Caco-2 (cell line): ENCODE measurements at regions not wholly inside any gene's neighbourhood (a gene's known extent, or its start where the extent isn't known, plus 50 kb on each side); places are given as distances from the start of the nearest gene placed in this dataset.

Experiments
- BruUV-seq: library from RNA; stranded (reverse); fragments of 400-500 nt; replicated peaks from 2 replicates; lab custom pipeline; 2021; lab: Mats Ljungman, UMichigan
- CTCF ChIA-PET: fragments of 300-600 bp; sonication (Branson Sonifier 250); formaldehyde crosslinking; loops from one replicate; lab custom pipeline; 2022; ENCODE audit warnings: antibody characterized with exemption; lab: Charles Lee
- POLR2A ChIA-PET: fragments of 300-600 bp; sonication (Branson Sonifier 250); formaldehyde crosslinking; loops from one replicate; lab custom pipeline; 2022; ENCODE audit warnings: antibody characterized with exemption; lab: Charles Lee
- DNase-seq, 2 experiments: peaks; one replicate each; pipeline versions ENCODE4 v3.0.0 to v3.0.0-alpha.2; 2020 to 2022
- H3K27me3 ChIP-seq: replicated peaks from 2 replicates; pipeline ENCODE4 v1.6.0; 2011; ENCODE audit warnings: low read length; ENCODE audit not compliant: control insufficient read depth, insufficient read depth
- H3K36me3 ChIP-seq: 2 replicates; pipeline ENCODE4 v1.5.1; 2011; ENCODE audit warnings: low read length; ENCODE audit not compliant: control insufficient read depth, insufficient read depth
- H3K4me1 ChIP-seq: fragments of 250-450 bp; sonication (Bioruptor Pico); 2 replicates; pipeline ENCODE4 v1.5.1; 2020; ENCODE audit warnings: mild to moderate bottlenecking
- H3K4me3 ChIP-seq: 2 replicates; pipeline ENCODE4 v1.5.1; 2011; ENCODE audit warnings: low read depth, mild to moderate bottlenecking, control low read depth, low read length
- H3K9me3 ChIP-seq: fragments of 250-450 bp; sonication (Bioruptor Pico); 2 replicates; pipeline ENCODE4 v1.5.1; 2020; ENCODE audit warnings: mild to moderate bottlenecking, moderate library complexity
- H3K27ac Mint-ChIP-seq: one replicate; pipeline ENCODE4 v1.8.0; 2022; ENCODE audit warnings: mixed read lengths; ENCODE audit not compliant: unreplicated experiment
- H3K27me3 Mint-ChIP-seq: one replicate; pipeline ENCODE4 v1.8.0; 2022; ENCODE audit warnings: mixed read lengths; ENCODE audit not compliant: insufficient read depth, unreplicated experiment
- H3K36me3 Mint-ChIP-seq: one replicate; pipeline ENCODE4 v1.8.0; 2022; ENCODE audit warnings: mild to moderate bottlenecking, mixed read lengths; ENCODE audit not compliant: insufficient read depth, unreplicated experiment
- H3K4me1 Mint-ChIP-seq: one replicate; pipeline ENCODE4 v1.8.0; 2022; ENCODE audit warnings: low read depth, mixed read lengths; ENCODE audit not compliant: unreplicated experiment
- H3K4me3 Mint-ChIP-seq: one replicate; pipeline ENCODE4 v1.8.0; 2022; ENCODE audit warnings: mild to moderate bottlenecking, moderate library complexity, mixed read lengths; ENCODE audit not compliant: unreplicated experiment
- H3K9me3 Mint-ChIP-seq: one replicate; pipeline ENCODE4 v1.8.0; 2022; ENCODE audit warnings: mixed read lengths; ENCODE audit not compliant: unreplicated experiment
- intact Hi-C: fragments of 100-400 bp; cut with micrococcal nuclease; formaldehyde crosslinking; loops from one replicate; pipeline ENCODE4 v1.10.0; 2022; ENCODE audit not compliant: unreplicated experiment
- TF ChIP-seq, protein P1 (sequence below), 2 experiments: fragments of 200-600 bp in 1 of 2; IDR thresholded peaks; 1 replicate in 1 of 2; 2 replicates in 1 of 2; pipeline versions ENCODE4 v1.5.1 to v1.8.0; 2011 to 2022; ENCODE audit warnings: antibody characterized with exemption in 1 of 2, control low read depth in 1 of 2, inconsistent platforms in 1 of 2, low read depth in 1 of 2, low read length in 1 of 2, mild to moderate bottlenecking in 1 of 2, moderate library complexity in 1 of 2; ENCODE audit not compliant: insufficient read depth in 1 of 2, severe bottlenecking in 1 of 2, unreplicated experiment in 1 of 2

DNA sequence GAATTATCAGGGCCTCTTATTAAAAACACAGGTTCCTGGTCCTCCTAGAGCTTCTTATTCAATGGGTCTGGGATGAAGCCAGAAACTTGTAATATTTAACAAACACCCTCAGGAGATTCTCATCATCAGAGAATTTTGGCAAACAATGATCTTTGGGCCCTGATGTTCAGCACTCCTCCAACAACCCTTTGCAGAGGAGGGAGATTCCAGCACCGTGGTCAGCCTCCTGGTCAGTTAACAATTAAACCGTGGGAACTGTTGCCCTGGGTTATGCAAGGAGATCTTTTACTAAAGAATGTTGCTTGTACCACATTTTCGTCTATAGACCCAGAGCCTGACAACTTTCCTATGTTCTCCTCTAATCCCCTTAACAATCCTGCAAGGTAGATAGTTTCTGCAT, 294.4 kb downstream of the PLPP3 start:
- H3K4me1 ChIP-seq: peaks cover 17% of the 10 kb centered on the region
- no peak overlapping the region for H3K4me3 Mint-ChIP-seq
- ChIA-PET CTCF (no interaction called here), POLR2A (no interaction called here)
- no peak overlapping the region for H3K4me3 ChIP-seq
- no TSS peak for BruUV-seq
- peak overlapping the region; percentile 20 for H3K27ac Mint-ChIP-seq
- H3K27me3 Mint-ChIP-seq: no peaks in the 10 kb centered on the region
- peaks cover 5% of the 10 kb centered on the region for H3K36me3 Mint-ChIP-seq
- TF ChIP-seq, protein P1, sequence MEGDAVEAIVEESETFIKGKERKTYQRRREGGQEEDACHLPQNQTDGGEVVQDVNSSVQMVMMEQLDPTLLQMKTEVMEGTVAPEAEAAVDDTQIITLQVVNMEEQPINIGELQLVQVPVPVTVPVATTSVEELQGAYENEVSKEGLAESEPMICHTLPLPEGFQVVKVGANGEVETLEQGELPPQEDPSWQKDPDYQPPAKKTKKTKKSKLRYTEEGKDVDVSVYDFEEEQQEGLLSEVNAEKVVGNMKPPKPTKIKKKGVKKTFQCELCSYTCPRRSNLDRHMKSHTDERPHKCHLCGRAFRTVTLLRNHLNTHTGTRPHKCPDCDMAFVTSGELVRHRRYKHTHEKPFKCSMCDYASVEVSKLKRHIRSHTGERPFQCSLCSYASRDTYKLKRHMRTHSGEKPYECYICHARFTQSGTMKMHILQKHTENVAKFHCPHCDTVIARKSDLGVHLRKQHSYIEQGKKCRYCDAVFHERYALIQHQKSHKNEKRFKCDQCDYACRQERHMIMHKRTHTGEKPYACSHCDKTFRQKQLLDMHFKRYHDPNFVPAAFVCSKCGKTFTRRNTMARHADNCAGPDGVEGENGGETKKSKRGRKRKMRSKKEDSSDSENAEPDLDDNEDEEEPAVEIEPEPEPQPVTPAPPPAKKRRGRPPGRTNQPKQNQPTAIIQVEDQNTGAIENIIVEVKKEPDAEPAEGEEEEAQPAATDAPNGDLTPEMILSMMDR (IDR thresholded peaks at IDR 0.05; ENCODE audit: insufficient read depth in 1 of 2, low read depth in 1 of 2, low read length in 1 of 2, severe bottlenecking in 1 of 2, unreplicated experiment in 1 of 2): no peak
- H3K9me3 ChIP-seq: no peaks in the 10 kb centered on the region; the same call in 1 of the 2 replicates
- no peaks in the 10 kb centered on the region for H3K27me3 ChIP-seq
- no peaks in the 10 kb centered on the region for H3K4me1 Mint-ChIP-seq
- peaks cover 8% of the 10 kb centered on the region for H3K9me3 Mint-ChIP-seq
- DNase-seq: peak; percentile 59 to 65
- no peaks in the 10 kb centered on the region for H3K36me3 ChIP-seq
- intact Hi-C loops: no loop called here

DNA sequence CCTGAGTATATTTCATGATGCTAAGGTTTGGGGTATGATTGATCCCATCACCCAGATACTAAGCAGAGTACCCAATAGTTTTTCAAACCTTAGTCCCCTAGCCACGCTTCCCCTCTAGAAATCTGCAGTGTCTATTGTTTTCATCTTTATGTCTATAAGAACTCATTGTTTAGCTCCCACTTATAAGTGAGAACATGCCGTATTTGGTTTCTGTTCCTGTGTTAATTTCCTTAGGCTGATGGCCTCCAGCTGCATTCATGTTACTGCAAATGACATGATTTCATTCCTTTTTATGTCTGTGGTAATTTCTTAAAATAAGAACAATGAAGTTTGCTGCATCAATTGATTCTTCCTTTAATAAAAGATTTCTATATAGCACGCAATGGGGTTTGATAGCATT, 301.3 kb downstream of the PLPP3 start:
- no peaks in the 10 kb centered on the region for H3K36me3 Mint-ChIP-seq
- BruUV-seq: no TSS peak
- no peak overlapping the region for H3K27ac Mint-ChIP-seq
- H3K9me3 ChIP-seq: no peaks in the 10 kb centered on the region
- no peak overlapping the region for H3K4me3 ChIP-seq
- intact Hi-C loops: no loop called here
- TF ChIP-seq, protein P1 (IDR thresholded peaks at IDR 0.05; ENCODE audit: insufficient read depth in 1 of 2, low read depth in 1 of 2, low read length in 1 of 2, severe bottlenecking in 1 of 2, unreplicated experiment in 1 of 2): no peak
- no peaks in the 10 kb centered on the region for H3K36me3 ChIP-seq
- CTCF ChIA-PET: no interaction called here
- no peaks in the 10 kb centered on the region for H3K4me1 Mint-ChIP-seq
- no peaks in the 10 kb centered on the region for H3K27me3 ChIP-seq
- no peaks in the 10 kb centered on the region for H3K4me1 ChIP-seq
- H3K4me3 Mint-ChIP-seq: no peak overlapping the region
- H3K9me3 Mint-ChIP-seq: no peaks in the 10 kb centered on the region
- no peak for DNase-seq
- POLR2A ChIA-PET: no interaction called here
- H3K27me3 Mint-ChIP-seq: no peaks in the 10 kb centered on the region

- no peaks in the 10 kb centered on the region for H3K36me3 Mint-ChIP-seq
- Histone ChIP-seq H3K36me3 (no peaks in the 10 kb centered on the region), H3K4me1 (peaks cover 8% of the 10 kb centered on the region; the same call in 1 of the 2 replicates), H3K4me3 (no peak overlapping the region), H3K9me3 (no peaks in the 10 kb centered on the region), H3K27me3 (no peaks in the 10 kb centered on the region)
- no peaks in the 10 kb centered on the region for H3K9me3 Mint-ChIP-seq
- DNase-seq: no peak
- H3K4me1 Mint-ChIP-seq: peaks cover 8% of the 10 kb centered on the region
- POLR2A ChIA-PET: no interaction called here
- H3K27me3 Mint-ChIP-seq: no peaks in the 10 kb centered on the region
- intact Hi-C loops: no loop called here
- CTCF ChIA-PET: no interaction called here
- no peak overlapping the region for H3K4me3 Mint-ChIP-seq
- TF ChIP-seq, protein P1 (IDR thresholded peaks at IDR 0.05; ENCODE audit: insufficient read depth in 1 of 2, low read depth in 1 of 2, low read length in 1 of 2, severe bottlenecking in 1 of 2, unreplicated experiment in 1 of 2): no peak
- no peak overlapping the region for H3K27ac Mint-ChIP-seq
- no TSS peak for BruUV-seq
Measured at GRCh38 chr1:56268519-56269140, 310.7 kb downstream of the PLPP3 start.
